WTC11 (cell line): ENCODE measurements at regions not wholly inside any gene's neighbourhood (a gene's known extent, or its start where the extent isn't known, plus 50 kb on each side); places are given as distances from the start of the nearest gene placed in this dataset.

ENCODE experiments used
- ATAC-seq: fragments of 200-7000 bp; cut with Tn5 transposase; 2 replicates; pipeline ENCODE4 v1.10.0; 2021; ENCODE audit warnings: mild to moderate bottlenecking, moderate library complexity
- CTCF ChIA-PET: fragments of 300-600 bp; sonication (Branson Sonifier 250); formaldehyde crosslinking; loops from one replicate; lab custom pipeline; 2021; ENCODE audit warnings: antibody characterized with exemption; lab: Charles Lee
- POLR2A ChIA-PET: fragments of 350-600 bp; sonication (Branson Sonifier 250); formaldehyde crosslinking; loops from one replicate; lab custom pipeline; 2021; ENCODE audit warnings: antibody characterized with exemption; lab: Charles Lee
- DNase-seq: peaks from one replicate; pipeline ENCODE4 v3.0.0; 2021; ENCODE audit warnings: low spot score
- H3K27ac Mint-ChIP-seq: 2 replicates; pipeline ENCODE4 v1.8.0; 2021; ENCODE audit warnings: mixed read lengths
- H3K27me3 Mint-ChIP-seq: 2 replicates; pipeline ENCODE4 v1.8.0; 2021; ENCODE audit warnings: low read depth, mild to moderate bottlenecking, moderate library complexity, mixed read lengths
- H3K36me3 Mint-ChIP-seq: 2 replicates; pipeline ENCODE4 v1.8.0; 2021; ENCODE audit warnings: mixed read lengths
- H3K4me1 Mint-ChIP-seq: 2 replicates; pipeline ENCODE4 v1.8.0; 2022; ENCODE audit warnings: mixed read lengths
- H3K4me3 Mint-ChIP-seq: 2 replicates; pipeline ENCODE4 v1.8.0; 2021; ENCODE audit warnings: mild to moderate bottlenecking, moderate library complexity, mixed read lengths
- H3K9me3 Mint-ChIP-seq: 2 replicates; pipeline ENCODE4 v1.8.0; 2021; ENCODE audit warnings: mixed read lengths
- ATF1 ChIP-seq: sonication (generic); formaldehyde crosslinking; IDR thresholded peaks from 2 replicates; pipeline ENCODE4 v1.8.1; 2023; ENCODE audit warnings: mild to moderate bottlenecking, moderate library complexity, missing genetic modification reagents
- CBFB ChIP-seq: sonication (generic); formaldehyde crosslinking; IDR thresholded peaks from 2 replicates; pipeline ENCODE4 v1.8.1; 2022; ENCODE audit warnings: mild to moderate bottlenecking, low read depth, missing genetic modification reagents
- GABPB1 ChIP-seq: sonication (generic); formaldehyde crosslinking; IDR thresholded peaks from 2 replicates; pipeline ENCODE4 v1.8.1; 2023; ENCODE audit warnings: mild to moderate bottlenecking, missing genetic modification reagents
- IRF2 ChIP-seq: sonication (generic); formaldehyde crosslinking; IDR thresholded peaks from 2 replicates; pipeline ENCODE4 v1.8.0; 2022; ENCODE audit warnings: low read depth, missing genetic modification reagents, borderline replicate concordance
- NFATC4 ChIP-seq: fragments of 250-450 bp; sonication (Bioruptor Pico); IDR thresholded peaks from 2 replicates; pipeline ENCODE4 v1.9.0; 2021; ENCODE audit warnings: mild to moderate bottlenecking
- SMAD3 ChIP-seq: sonication (generic); formaldehyde crosslinking; IDR thresholded peaks from 2 replicates; pipeline ENCODE4 v1.8.0; 2022; ENCODE audit warnings: missing genetic modification reagents, mild to moderate bottlenecking, borderline replicate concordance
- TEAD1 ChIP-seq: sonication (generic); formaldehyde crosslinking; IDR thresholded peaks from 2 replicates; pipeline ENCODE4 v1.8.0; 2022; ENCODE audit warnings: mild to moderate bottlenecking, missing genetic modification reagents
- TEAD4 ChIP-seq: sonication (generic); formaldehyde crosslinking; IDR thresholded peaks from 2 replicates; pipeline ENCODE4 v1.8.0; 2022; ENCODE audit warnings: mild to moderate bottlenecking, missing genetic modification reagents
- TP53 ChIP-seq: sonication (generic); formaldehyde crosslinking; IDR thresholded peaks from 2 replicates; pipeline ENCODE4 v1.8.1; 2023; ENCODE audit warnings: mild to moderate bottlenecking, missing genetic modification reagents
- ZBTB43 ChIP-seq: sonication (generic); formaldehyde crosslinking; IDR thresholded peaks from 2 replicates; pipeline ENCODE4 v1.8.1; 2023; ENCODE audit warnings: mild to moderate bottlenecking, missing genetic modification reagents
- ZMAT4 ChIP-seq: fragments of 250-450 bp; sonication (Bioruptor Pico); IDR thresholded peaks from 2 replicates; pipeline ENCODE4 v1.9.0; 2021; ENCODE audit warnings: mild to moderate bottlenecking
- ZNF232 ChIP-seq: sonication (generic); formaldehyde crosslinking; IDR thresholded peaks from 2 replicates; pipeline ENCODE4 v1.8.0; 2022; ENCODE audit warnings: mild to moderate bottlenecking, missing genetic modification reagents
- ZNF317 ChIP-seq: sonication (generic); formaldehyde crosslinking; IDR thresholded peaks from 2 replicates; pipeline ENCODE4 v1.8.1; 2023; ENCODE audit warnings: low read depth, mild to moderate bottlenecking, moderate library complexity, missing genetic modification reagents, borderline replicate concordance
- ZNF423 ChIP-seq: fragments of 250-450 bp; sonication (Bioruptor Pico); IDR thresholded peaks from 2 replicates; pipeline ENCODE4 v2.1.2; 2022; ENCODE audit warnings: mild to moderate bottlenecking, moderate library complexity
- ZNF671 ChIP-seq: fragments of 250-450 bp; sonication (Bioruptor Pico); IDR thresholded peaks from 2 replicates; pipeline ENCODE4 v1.8.0; 2021; ENCODE audit warnings: mild to moderate bottlenecking
- TF ChIP-seq, protein P1 (sequence below): fragments of 250-450 bp; sonication (Bioruptor Pico); IDR thresholded peaks from 2 replicates; pipeline ENCODE4 v1.9.0; 2021; ENCODE audit warnings: mild to moderate bottlenecking, borderline replicate concordance
- TF ChIP-seq, protein P2 (sequence below): sonication (generic); formaldehyde crosslinking; IDR thresholded peaks from 2 replicates; pipeline ENCODE4 v1.8.0; 2023; ENCODE audit warnings: mild to moderate bottlenecking, missing genetic modification reagents

GRCh38 chr10:121425623-121426022, 172.6 kb downstream of the FGFR2 start:
- DNase-seq (no peak), ATAC-seq (no peak)
- H3K27me3 Mint-ChIP-seq = no peaks in the 10 kb centered on the region; the same call in 1 of the 2 replicates
- peaks cover 1% of the 10 kb centered on the region for H3K4me1 Mint-ChIP-seq
- H3K36me3 Mint-ChIP-seq = no peaks in the 10 kb centered on the region
- no peak overlapping the region for H3K4me3 Mint-ChIP-seq
- H3K27ac Mint-ChIP-seq = no peak overlapping the region
- CTCF ChIA-PET = interaction anchor here (0.5 kb wide), 1 partner anchor 1968 kb away, joined by 6 read pairs; no protein-coding TSS in a partner anchor
- POLR2A ChIA-PET = interaction anchor here (0.5 kb wide), 1 partner anchor 11 kb away, joined by 3 read pairs; no protein-coding TSS in a partner anchor
- H3K9me3 Mint-ChIP-seq = peaks cover 9% of the 10 kb centered on the region
- TF ChIP-seq TEAD1 (CRISPR knock-in tag) (no peak), GABPB1 (CRISPR knock-in tag) (no peak)
- TF ChIP-seq, protein P1, sequence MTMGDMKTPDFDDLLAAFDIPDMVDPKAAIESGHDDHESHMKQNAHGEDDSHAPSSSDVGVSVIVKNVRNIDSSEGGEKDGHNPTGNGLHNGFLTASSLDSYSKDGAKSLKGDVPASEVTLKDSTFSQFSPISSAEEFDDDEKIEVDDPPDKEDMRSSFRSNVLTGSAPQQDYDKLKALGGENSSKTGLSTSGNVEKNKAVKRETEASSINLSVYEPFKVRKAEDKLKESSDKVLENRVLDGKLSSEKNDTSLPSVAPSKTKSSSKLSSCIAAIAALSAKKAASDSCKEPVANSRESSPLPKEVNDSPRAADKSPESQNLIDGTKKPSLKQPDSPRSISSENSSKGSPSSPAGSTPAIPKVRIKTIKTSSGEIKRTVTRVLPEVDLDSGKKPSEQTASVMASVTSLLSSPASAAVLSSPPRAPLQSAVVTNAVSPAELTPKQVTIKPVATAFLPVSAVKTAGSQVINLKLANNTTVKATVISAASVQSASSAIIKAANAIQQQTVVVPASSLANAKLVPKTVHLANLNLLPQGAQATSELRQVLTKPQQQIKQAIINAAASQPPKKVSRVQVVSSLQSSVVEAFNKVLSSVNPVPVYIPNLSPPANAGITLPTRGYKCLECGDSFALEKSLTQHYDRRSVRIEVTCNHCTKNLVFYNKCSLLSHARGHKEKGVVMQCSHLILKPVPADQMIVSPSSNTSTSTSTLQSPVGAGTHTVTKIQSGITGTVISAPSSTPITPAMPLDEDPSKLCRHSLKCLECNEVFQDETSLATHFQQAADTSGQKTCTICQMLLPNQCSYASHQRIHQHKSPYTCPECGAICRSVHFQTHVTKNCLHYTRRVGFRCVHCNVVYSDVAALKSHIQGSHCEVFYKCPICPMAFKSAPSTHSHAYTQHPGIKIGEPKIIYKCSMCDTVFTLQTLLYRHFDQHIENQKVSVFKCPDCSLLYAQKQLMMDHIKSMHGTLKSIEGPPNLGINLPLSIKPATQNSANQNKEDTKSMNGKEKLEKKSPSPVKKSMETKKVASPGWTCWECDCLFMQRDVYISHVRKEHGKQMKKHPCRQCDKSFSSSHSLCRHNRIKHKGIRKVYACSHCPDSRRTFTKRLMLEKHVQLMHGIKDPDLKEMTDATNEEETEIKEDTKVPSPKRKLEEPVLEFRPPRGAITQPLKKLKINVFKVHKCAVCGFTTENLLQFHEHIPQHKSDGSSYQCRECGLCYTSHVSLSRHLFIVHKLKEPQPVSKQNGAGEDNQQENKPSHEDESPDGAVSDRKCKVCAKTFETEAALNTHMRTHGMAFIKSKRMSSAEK (CRISPR knock-in tag) = no peak

DNA sequence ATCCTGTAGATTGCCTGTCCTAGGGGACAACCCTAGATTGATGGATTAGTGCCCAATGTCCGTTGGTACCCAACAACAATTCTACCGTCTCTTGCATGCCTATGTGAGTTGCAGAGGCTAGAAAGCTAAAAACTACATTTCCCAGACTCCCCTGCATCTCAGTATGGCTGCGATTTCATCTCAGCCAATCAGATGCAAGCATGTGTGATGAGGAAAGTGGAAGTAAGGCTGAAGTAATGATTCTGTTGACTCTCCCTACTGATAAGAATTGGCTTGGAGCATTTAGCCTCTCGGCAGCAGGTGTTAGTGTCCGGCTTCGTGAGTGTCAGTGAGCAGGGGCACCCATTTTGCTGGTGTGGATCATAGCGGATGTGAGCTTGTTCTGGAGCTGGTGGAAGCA, 171.9 kb downstream of the FGFR2 start:
- Mint-ChIP-seq H3K9me3 (peaks cover 9% of the 10 kb centered on the region), H3K27ac (no peak overlapping the region), H3K27me3 (no peaks in the 10 kb centered on the region; the same call in 1 of the 2 replicates), H3K4me1 (no peaks in the 10 kb centered on the region), H3K4me3 (no peak overlapping the region), H3K36me3 (no peaks in the 10 kb centered on the region)
- ChIA-PET POLR2A (interaction anchor here (0.5 kb wide), 1 partner anchor 12 kb away, joined by 3 read pairs; no protein-coding TSS in a partner anchor), CTCF (interaction anchor here (0.5 kb wide), 1 partner anchor 1969 kb away, joined by 6 read pairs; no protein-coding TSS in a partner anchor)
- TF ChIP-seq TEAD4 (CRISPR knock-in tag) (no peak), ZNF671 (CRISPR knock-in tag) (no peak), ZNF317 (CRISPR knock-in tag) (no peak), ATF1 (no peak), TP53 (no peak), ZNF423 (CRISPR knock-in tag) (no peak), CBFB (no peak), NFATC4 (CRISPR knock-in tag) (no peak), ZMAT4 (CRISPR knock-in tag) (no peak), ZBTB43 (CRISPR knock-in tag) (no peak), SMAD3 (CRISPR knock-in tag) (no peak), ZNF232 (CRISPR knock-in tag) (no peak), IRF2 (no peak), GABPB1 (CRISPR knock-in tag) (no peak)
- TF ChIP-seq, protein P2, sequence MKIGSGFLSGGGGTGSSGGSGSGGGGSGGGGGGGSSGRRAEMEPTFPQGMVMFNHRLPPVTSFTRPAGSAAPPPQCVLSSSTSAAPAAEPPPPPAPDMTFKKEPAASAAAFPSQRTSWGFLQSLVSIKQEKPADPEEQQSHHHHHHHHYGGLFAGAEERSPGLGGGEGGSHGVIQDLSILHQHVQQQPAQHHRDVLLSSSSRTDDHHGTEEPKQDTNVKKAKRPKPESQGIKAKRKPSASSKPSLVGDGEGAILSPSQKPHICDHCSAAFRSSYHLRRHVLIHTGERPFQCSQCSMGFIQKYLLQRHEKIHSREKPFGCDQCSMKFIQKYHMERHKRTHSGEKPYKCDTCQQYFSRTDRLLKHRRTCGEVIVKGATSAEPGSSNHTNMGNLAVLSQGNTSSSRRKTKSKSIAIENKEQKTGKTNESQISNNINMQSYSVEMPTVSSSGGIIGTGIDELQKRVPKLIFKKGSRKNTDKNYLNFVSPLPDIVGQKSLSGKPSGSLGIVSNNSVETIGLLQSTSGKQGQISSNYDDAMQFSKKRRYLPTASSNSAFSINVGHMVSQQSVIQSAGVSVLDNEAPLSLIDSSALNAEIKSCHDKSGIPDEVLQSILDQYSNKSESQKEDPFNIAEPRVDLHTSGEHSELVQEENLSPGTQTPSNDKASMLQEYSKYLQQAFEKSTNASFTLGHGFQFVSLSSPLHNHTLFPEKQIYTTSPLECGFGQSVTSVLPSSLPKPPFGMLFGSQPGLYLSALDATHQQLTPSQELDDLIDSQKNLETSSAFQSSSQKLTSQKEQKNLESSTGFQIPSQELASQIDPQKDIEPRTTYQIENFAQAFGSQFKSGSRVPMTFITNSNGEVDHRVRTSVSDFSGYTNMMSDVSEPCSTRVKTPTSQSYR (CRISPR knock-in tag) = no peak
- DNase-seq = no peak
- ATAC-seq = peak; percentile 89
